Neural cell (in vitro differentiated cells): ENCODE measurements at regions not wholly inside any gene's neighbourhood (a gene's known extent, or its start where the extent isn't known, plus 50 kb on each side); places are given as distances from the start of the nearest gene placed in this dataset.

Experiments used
- H2AFZ ChIP-seq: fragments of 200-600, 300-800 bp; sonication (generic), shearing (Covaris generic); 2 replicates; pipeline ENCODE4 v1.6.0; 2014; ENCODE audit warnings: low read depth, mild to moderate bottlenecking, antibody characterized with exemption, low read length, moderate library complexity
- H3F3A ChIP-seq: fragments of 200-600 bp; shearing (Covaris generic); 2 replicates; pipeline ENCODE4 v1.6.1; 2016; ENCODE audit warnings: mild to moderate bottlenecking, moderate library complexity, mixed read lengths, antibody characterized with exemption, low read length; ENCODE audit not compliant: insufficient read depth, poor library complexity, severe bottlenecking
- H3K27ac ChIP-seq: fragments of 200-600, 300-800 bp; sonication (generic), shearing (Covaris generic); 2 replicates; pipeline ENCODE4 v1.5.1; 2014; ENCODE audit warnings: mild to moderate bottlenecking, low read length, moderate library complexity
- H3K27me3 ChIP-seq: fragments of 300-800, 200-600 bp; sonication (generic), shearing (Covaris generic); 2 replicates; pipeline ENCODE4 v1.6.0; 2014; ENCODE audit warnings: mild to moderate bottlenecking, low read depth, low read length, moderate library complexity; ENCODE audit not compliant: insufficient read depth
- H3K36me3 ChIP-seq: fragments of 300-800, 200-600 bp; sonication (generic), shearing (Covaris generic); 2 replicates; pipeline ENCODE4 v1.5.1; 2014; ENCODE audit warnings: mild to moderate bottlenecking, antibody characterized with exemption, low read length, moderate library complexity; ENCODE audit not compliant: insufficient read depth
- H3K4me2 ChIP-seq: fragments of 300-800, 200-600 bp; sonication (generic), shearing (Covaris generic); 2 replicates; pipeline ENCODE4 v1.6.0; 2014; ENCODE audit warnings: mild to moderate bottlenecking, low read length
- H3K4me3 ChIP-seq: fragments of 300-800, 200-600 bp; sonication (generic), shearing (Covaris generic); 2 replicates; pipeline ENCODE4 v1.5.1; 2014; ENCODE audit warnings: mild to moderate bottlenecking, low read length, moderate library complexity
- H3K79me2 ChIP-seq: fragments of 200-600 bp; shearing (Covaris generic); replicated peaks from 2 replicates; pipeline ENCODE4 v1.6.0; 2014; ENCODE audit warnings: mild to moderate bottlenecking, low read length, moderate library complexity; ENCODE audit not compliant: insufficient read depth
- H3K9ac ChIP-seq: fragments of 300-800, 200-600 bp; sonication (generic), shearing (Covaris generic); 2 replicates; pipeline ENCODE4 v1.6.1; 2016; ENCODE audit warnings: mild to moderate bottlenecking, low read length, mixed read lengths
- H3K9me2 ChIP-seq: fragments of 200-600 bp; shearing (Covaris generic); 2 replicates; pipeline ENCODE4 v1.6.1; 2016; ENCODE audit warnings: mild to moderate bottlenecking, low read length, mixed read lengths; ENCODE audit not compliant: insufficient read depth
- H3K9me3 ChIP-seq: fragments of 200-600, 300-800 bp; sonication (generic), shearing (Covaris generic); 2 replicates; pipeline ENCODE4 v1.6.1; 2016; ENCODE audit warnings: mild to moderate bottlenecking, mixed run types, low read length, moderate library complexity, mixed read lengths
- H4K20me1 ChIP-seq: fragments of 200-600 bp; shearing (Covaris generic); 2 replicates; pipeline ENCODE4 v1.6.1; 2016; ENCODE audit warnings: mild to moderate bottlenecking, mixed run types; ENCODE audit not compliant: insufficient read depth
- EP300 ChIP-seq: fragments of 450-650 bp; conservative IDR thresholded peaks from 2 replicates; pipeline ENCODE4 v1.6.1; 2014; ENCODE audit warnings: antibody characterized with exemption, mild to moderate bottlenecking, moderate library complexity; ENCODE audit not compliant: poor library complexity, severe bottlenecking
- EZH2 ChIP-seq: fragments of 200-600, 300-800 bp; shearing (Covaris generic), sonication (generic); IDR thresholded peaks from 2 replicates; pipeline ENCODE4 v1.6.1; 2014; ENCODE audit warnings: antibody characterized with exemption, low read length, borderline replicate concordance, mild to moderate bottlenecking; ENCODE audit not compliant: insufficient read depth, poor library complexity, severe bottlenecking
- MXI1 ChIP-seq: fragments of 450-650 bp; conservative IDR thresholded peaks from 2 replicates; pipeline ENCODE4 v1.6.1; 2014; ENCODE audit warnings: antibody characterized with exemption, mild to moderate bottlenecking; ENCODE audit not compliant: poor library complexity, severe bottlenecking
- POLR2AphosphoS5 ChIP-seq: IDR thresholded peaks from 2 replicates; pipeline ENCODE4 v1.6.1; 2012
- RAD21 ChIP-seq: fragments of 450-650 bp; conservative IDR thresholded peaks from 2 replicates; pipeline ENCODE4 v1.6.1; 2014; ENCODE audit warnings: antibody characterized with exemption, mild to moderate bottlenecking, moderate library complexity
- SMC3 ChIP-seq: fragments of 450-650 bp; conservative IDR thresholded peaks from 2 replicates; pipeline ENCODE4 v1.6.1; 2014; ENCODE audit warnings: antibody characterized with exemption, mild to moderate bottlenecking, moderate library complexity; ENCODE audit not compliant: poor library complexity
- TAF1 ChIP-seq: IDR thresholded peaks from 2 replicates; pipeline ENCODE4 v1.6.1; 2012; ENCODE audit warnings: low read depth
- TF ChIP-seq, protein P1 (sequence below): fragments of 450-650 bp; IDR thresholded peaks from 2 replicates; pipeline ENCODE4 v1.5.1; 2014; ENCODE audit warnings: antibody characterized with exemption, mild to moderate bottlenecking, moderate library complexity; ENCODE audit not compliant: poor library complexity, severe bottlenecking
- TF ChIP-seq, protein P2 (sequence below): IDR thresholded peaks from 2 replicates; pipeline ENCODE4 v1.6.1; 2012; ENCODE audit warnings: borderline replicate concordance

GRCh38 chr1:70887936-70888335 is 159.7 kb downstream of the PTGER3 start:
- H2AFZ ChIP-seq, result no peak overlapping the region
- no peaks in the 10 kb centered on the region for H3F3A ChIP-seq
- H3K79me2 ChIP-seq, result no peaks in the 10 kb centered on the region
- H4K20me1 ChIP-seq, result no peaks in the 10 kb centered on the region
- H3K9ac ChIP-seq, result no peak overlapping the region
- no peak overlapping the region for H3K4me3 ChIP-seq
- no peak overlapping the region for H3K27ac ChIP-seq
- H3K4me2 ChIP-seq, result no peak overlapping the region
- no peaks in the 10 kb centered on the region for H3K27me3 ChIP-seq
- TF ChIP-seq, protein P1, sequence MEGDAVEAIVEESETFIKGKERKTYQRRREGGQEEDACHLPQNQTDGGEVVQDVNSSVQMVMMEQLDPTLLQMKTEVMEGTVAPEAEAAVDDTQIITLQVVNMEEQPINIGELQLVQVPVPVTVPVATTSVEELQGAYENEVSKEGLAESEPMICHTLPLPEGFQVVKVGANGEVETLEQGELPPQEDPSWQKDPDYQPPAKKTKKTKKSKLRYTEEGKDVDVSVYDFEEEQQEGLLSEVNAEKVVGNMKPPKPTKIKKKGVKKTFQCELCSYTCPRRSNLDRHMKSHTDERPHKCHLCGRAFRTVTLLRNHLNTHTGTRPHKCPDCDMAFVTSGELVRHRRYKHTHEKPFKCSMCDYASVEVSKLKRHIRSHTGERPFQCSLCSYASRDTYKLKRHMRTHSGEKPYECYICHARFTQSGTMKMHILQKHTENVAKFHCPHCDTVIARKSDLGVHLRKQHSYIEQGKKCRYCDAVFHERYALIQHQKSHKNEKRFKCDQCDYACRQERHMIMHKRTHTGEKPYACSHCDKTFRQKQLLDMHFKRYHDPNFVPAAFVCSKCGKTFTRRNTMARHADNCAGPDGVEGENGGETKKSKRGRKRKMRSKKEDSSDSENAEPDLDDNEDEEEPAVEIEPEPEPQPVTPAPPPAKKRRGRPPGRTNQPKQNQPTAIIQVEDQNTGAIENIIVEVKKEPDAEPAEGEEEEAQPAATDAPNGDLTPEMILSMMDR, result no peak
- TF ChIP-seq MXI1 (no peak), POLR2AphosphoS5 (no peak), RAD21 (no peak), SMC3 (no peak), EZH2 (no peak), TAF1 (no peak), EP300 (no peak)
- TF ChIP-seq, protein P2, sequence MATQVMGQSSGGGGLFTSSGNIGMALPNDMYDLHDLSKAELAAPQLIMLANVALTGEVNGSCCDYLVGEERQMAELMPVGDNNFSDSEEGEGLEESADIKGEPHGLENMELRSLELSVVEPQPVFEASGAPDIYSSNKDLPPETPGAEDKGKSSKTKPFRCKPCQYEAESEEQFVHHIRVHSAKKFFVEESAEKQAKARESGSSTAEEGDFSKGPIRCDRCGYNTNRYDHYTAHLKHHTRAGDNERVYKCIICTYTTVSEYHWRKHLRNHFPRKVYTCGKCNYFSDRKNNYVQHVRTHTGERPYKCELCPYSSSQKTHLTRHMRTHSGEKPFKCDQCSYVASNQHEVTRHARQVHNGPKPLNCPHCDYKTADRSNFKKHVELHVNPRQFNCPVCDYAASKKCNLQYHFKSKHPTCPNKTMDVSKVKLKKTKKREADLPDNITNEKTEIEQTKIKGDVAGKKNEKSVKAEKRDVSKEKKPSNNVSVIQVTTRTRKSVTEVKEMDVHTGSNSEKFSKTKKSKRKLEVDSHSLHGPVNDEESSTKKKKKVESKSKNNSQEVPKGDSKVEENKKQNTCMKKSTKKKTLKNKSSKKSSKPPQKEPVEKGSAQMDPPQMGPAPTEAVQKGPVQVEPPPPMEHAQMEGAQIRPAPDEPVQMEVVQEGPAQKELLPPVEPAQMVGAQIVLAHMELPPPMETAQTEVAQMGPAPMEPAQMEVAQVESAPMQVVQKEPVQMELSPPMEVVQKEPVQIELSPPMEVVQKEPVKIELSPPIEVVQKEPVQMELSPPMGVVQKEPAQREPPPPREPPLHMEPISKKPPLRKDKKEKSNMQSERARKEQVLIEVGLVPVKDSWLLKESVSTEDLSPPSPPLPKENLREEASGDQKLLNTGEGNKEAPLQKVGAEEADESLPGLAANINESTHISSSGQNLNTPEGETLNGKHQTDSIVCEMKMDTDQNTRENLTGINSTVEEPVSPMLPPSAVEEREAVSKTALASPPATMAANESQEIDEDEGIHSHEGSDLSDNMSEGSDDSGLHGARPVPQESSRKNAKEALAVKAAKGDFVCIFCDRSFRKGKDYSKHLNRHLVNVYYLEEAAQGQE, result no peak
- no peaks in the 10 kb centered on the region for H3K9me3 ChIP-seq
- H3K9me2 ChIP-seq, result no peaks in the 10 kb centered on the region
- no peaks in the 10 kb centered on the region for H3K36me3 ChIP-seq

DNA sequence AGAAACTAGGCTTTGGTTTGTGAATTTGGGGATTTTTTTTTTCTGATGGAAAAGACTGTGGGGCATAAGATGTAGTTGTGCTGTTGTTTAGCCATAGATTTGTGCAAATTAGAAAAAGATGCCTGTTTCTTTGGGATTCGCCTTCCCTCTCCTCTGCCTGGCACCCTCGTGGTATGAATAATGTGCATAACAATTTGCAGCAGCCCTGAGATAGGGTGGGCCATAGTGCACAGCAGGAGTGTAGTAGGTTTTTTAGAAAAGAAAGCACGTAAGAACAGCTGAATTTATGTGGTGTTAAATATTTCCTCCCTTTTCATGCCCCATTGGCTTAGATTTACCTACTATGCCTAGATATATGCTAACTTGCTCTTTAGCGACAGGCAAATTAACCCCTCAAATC is 158.9 kb downstream of the PTGER3 start:
- H3F3A ChIP-seq, result no peaks in the 10 kb centered on the region
- no peak overlapping the region for H3K27ac ChIP-seq
- no peak overlapping the region for H3K4me2 ChIP-seq
- no peak for TF ChIP-seq POLR2AphosphoS5
- no peak for TF ChIP-seq MXI1
- TF ChIP-seq RAD21, result no peak
- TF ChIP-seq EZH2, result no peak
- TF ChIP-seq EP300, result no peak
- TF ChIP-seq SMC3, result no peak
- TF ChIP-seq, protein P2, result no peak
- TF ChIP-seq, protein P1, result no peak
- TF ChIP-seq TAF1, result no peak
- H3K27me3 ChIP-seq, result no peaks in the 10 kb centered on the region
- no peak overlapping the region for H3K4me3 ChIP-seq
- no peaks in the 10 kb centered on the region for H3K9me3 ChIP-seq
- no peak overlapping the region for H3K9ac ChIP-seq
- no peaks in the 10 kb centered on the region for H3K36me3 ChIP-seq
- H3K79me2 ChIP-seq, result no peaks in the 10 kb centered on the region
- H3K9me2 ChIP-seq, result no peaks in the 10 kb centered on the region
- H2AFZ ChIP-seq, result no peak overlapping the region
- H4K20me1 ChIP-seq, result no peaks in the 10 kb centered on the region
